GM21576 (cell line): ENCODE measurements at regions not wholly inside any gene's neighbourhood (a gene's known extent, or its start where the extent isn't known, plus 50 kb on each side); places are given as distances from the start of the nearest gene placed in this dataset.

Experiments
- ATAC-seq: cut with Tn5 transposase; IDR thresholded peaks from one replicate; pipeline ENCODE4 v1.9.1; 2021; ENCODE audit warnings: mild to moderate bottlenecking, moderate library complexity; ENCODE audit not compliant: unreplicated experiment

DNA sequence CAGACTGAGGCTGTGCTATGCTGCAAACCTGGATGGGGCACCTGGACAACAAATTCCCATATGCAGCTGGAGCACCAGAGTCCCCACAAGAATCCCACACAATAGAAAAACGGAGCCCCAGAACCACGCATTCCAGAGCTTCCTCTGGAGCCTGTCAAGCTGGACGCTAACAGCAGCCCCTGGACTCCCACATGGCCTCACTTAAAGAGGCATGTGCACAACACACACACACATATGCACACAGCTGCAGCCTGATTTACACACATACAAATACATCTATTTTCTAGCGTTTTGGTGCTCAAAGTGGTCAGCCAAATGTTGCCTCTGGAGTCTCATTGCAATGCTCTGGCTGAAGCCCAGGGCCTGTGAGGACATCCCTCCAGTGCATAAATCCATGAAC lies 632.7 kb upstream of the ID2 start:
- no peak for ATAC-seq

- peak; percentile 93 for ATAC-seq
These were observed 631.8 kb upstream of the ID2 start for GRCh38 chr2:8049851-8050571.

GRCh38 chr2:8053216-8053615 lies 628.6 kb upstream of the ID2 start:
- no peak for ATAC-seq

DNA sequence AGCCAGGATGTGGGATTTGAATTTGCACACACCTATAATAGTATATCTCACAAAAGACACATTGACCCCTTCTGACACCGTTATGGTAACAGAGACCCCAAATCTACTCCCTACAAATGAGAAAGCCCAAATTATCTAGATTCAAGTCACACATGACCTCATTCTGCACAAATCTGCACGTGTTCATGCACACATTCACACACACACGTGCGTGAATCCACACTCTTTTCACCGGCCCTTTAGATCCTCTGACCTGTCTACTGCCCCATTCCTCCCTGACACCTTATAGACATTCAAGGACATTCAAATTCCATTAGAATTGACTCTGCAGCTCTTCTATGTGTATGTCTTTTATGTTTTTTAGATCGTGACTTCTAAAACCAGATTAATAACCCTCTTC lies 627.8 kb upstream of the ID2 start:
- no peak for ATAC-seq

DNA sequence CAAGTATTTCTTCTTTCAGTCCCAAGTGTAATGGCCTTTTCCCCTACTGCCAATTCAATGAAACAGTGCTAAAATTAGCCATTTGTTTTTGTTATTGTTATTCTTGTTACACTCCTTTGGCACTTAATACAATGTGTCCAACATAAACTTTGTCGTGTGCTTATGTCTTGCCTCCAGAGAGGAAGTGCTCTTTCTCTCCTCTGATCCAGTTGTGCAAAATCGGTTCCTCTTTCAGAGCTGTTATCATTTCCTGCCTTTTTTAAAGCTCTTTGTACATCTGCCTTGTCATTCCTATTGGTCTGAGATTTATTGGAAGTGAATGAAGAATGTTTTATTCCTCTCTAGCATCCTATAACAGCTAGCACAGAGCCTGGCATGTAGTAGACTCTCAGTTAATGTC lies 623.2 kb upstream of the ID2 start:
- peak; percentile 83 for ATAC-seq

DNA sequence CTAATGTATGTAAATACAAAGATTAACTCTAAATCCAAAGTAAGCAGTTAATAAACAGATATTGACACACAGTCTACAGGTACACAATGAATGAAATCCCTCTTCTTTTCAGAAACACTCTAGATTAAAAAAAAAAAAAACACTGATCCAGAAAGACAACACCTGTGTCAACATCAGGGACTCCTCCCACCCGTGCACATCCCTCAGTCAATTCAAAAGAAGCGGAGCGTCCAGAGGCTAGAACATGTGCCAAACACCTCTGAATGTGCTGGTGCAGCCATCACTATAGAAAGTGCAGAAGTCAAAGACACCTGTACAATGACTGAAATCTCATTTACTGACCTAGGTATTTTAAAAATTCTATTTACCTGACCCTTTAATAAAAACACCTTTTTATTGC lies 622.6 kb upstream of the ID2 start:
- ATAC-seq = no peak

- ATAC-seq = no peak
These were observed 622.1 kb upstream of the ID2 start for GRCh38 chr2:8059794-8060193.

- ATAC-seq = no peak
These were observed 620.6 kb upstream of the ID2 start for GRCh38 chr2:8061219-8061618.

- no peak for ATAC-seq
These were observed 617.3 kb upstream of the ID2 start for GRCh38 chr2:8064603-8065002.

DNA sequence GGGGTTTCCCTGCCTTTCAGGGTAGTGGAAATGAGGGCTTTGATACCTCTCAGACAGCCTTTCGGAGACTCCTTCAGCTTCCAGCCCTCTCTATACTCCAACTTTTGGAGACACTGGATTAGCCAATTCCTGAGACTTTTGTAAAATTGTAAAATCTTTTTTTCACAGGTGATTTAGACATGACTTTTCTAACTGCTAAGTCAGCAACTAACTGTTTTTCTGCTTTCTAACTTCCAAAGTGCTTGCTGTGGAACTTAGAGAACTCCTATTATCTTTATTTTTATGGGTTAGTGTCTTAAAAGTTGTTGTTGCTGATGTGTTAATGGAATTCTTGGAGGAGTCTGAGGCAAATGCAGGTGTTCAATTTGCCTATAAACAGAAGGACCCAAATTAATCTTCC lies 616.7 kb upstream of the ID2 start:
- no peak for ATAC-seq

DNA sequence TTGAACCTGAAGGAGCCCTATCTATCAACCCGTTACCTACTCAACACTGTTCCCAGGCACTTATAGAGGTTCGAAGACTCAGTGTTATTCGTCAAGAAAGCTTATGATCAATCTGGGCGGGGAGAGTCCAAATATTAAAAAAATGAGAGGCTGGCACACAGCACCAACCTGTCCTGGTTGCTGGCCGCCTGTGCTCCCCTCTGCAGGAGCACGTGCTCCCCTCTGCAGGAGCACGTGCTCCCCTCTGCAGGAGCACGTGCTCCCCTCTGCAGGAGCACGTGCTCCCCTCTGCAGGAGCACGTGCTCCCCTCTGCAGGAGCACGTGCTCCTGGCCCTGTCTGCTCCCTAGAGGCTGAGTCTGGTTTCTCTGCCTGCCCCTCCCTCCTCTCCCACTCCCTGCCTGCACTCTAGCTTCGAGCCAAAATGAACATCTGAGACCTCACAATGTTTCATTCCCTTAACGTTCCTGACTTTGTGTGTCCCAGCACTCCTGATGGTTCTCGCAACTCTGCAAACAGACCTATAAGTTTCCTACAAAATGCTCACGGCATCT lies 614.0 kb upstream of the ID2 start:
- no peak for ATAC-seq

DNA sequence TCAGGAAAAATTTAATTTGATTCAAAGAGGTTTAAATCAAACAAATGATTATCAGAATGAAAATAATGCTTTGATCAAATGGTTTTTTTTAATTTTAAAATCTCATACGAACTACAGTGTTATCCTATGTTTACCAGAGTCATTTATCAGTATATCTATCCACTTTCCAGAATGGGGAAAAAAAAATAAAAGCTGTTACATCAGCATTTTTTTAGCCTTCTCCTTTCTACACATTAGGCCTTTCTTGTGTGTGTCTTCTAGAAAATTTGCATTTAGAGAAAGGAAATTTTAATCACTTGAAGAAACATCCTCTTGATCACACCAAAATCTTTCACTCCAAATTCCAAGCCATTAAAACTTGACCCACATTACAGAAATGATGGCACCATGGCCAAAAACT lies 608.9 kb upstream of the ID2 start:
- no peak for ATAC-seq

DNA sequence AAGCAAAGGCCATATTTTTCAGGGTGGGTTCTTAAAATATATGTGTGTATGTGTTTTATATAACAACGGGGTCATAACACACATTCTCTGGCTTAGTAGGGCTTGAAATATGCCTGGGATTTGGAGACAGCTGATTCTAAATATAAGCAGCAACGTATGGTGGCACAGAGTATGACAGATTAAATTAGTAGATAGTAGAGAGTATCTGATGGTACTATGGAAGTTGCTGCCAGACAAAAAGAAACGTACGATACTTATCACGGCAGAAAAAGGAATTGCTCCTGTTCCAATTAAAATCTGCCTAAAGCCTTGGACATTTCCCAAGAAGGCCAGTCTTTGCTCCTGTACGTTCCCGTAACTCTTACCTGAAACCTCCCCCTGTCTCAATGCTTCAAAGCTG lies 607.9 kb upstream of the ID2 start:
- no peak for ATAC-seq

DNA sequence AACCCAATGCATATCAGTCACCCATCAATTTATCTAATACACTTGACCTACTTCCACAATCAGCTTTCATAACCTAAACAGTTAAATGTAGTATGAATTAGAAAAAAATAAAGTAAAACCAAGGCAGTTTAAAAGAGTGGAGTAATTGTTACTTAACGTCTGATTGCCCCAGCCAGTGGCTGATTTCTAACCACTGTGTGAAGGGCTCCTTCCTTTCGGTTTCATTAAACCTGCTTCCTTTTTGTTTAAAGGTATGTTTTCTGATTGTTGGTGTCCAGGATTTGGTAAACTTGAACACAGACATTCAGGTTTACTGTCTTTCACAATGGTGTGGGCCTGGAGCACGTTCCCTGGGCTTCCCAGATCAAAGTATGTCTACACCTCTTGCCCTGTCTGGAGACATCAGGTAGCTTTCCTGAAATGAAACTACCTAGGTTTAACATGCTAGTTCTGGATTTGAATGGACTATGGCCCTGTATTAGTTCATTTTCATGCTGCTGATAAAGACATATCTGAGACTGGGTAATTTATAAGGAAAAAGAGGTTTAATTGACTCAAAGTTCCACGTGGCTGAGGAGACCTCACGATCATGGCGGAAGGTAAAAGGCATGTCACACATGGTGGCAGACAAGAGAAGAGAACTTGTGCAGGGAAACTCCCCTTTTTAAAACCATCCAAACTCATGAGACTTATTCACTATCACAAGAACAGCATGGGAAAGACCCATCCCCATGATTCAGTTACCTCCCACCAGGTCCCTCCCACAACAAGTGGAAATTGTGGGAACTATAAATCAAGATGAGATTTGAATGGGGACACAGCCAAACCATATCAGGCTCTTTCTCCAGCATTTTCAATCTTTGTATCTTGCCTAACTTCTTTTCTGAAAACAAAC lies 605.2 kb upstream of the ID2 start:
- ATAC-seq = no peak

GRCh38 chr2:8078705-8079104 lies 603.2 kb upstream of the ID2 start:
- no peak for ATAC-seq

- ATAC-seq = no peak
These were observed 601.8 kb upstream of the ID2 start for GRCh38 chr2:8080063-8080462.

GRCh38 chr2:8081130-8081529 lies 600.7 kb upstream of the ID2 start:
- no peak for ATAC-seq

- no peak for ATAC-seq
These were observed 599.0 kb upstream of the ID2 start for GRCh38 chr2:8082840-8083239.

GRCh38 chr2:8086357-8086756 lies 595.5 kb upstream of the ID2 start:
- no peak for ATAC-seq

GRCh38 chr2:8086796-8087479 lies 594.9 kb upstream of the ID2 start:
- no peak for ATAC-seq

- no peak for ATAC-seq
These were observed 594.4 kb upstream of the ID2 start for GRCh38 chr2:8087480-8087840.

- ATAC-seq = no peak
These were observed 593.0 kb upstream of the ID2 start for GRCh38 chr2:8088810-8089209.
